HL-60 (cell line): ENCODE measurements at regions not wholly inside any gene's neighbourhood (a gene's known extent, or its start where the extent isn't known, plus 50 kb on each side); places are given as distances from the start of the nearest gene placed in this dataset.

ENCODE experiments used
- GABPA ChIP-seq: IDR thresholded peaks from 2 replicates; pipeline ENCODE4 v1.6.1; 2012; ENCODE audit warnings: low read depth
- POLR2AphosphoS5 ChIP-seq: IDR thresholded peaks from 2 replicates; pipeline ENCODE4 v1.6.1; 2012; ENCODE audit warnings: low read depth
- SPI1 ChIP-seq: IDR thresholded peaks from 2 replicates; pipeline ENCODE4 v1.6.1; 2012; ENCODE audit warnings: low read depth, mild to moderate bottlenecking, borderline replicate concordance
- TF ChIP-seq, protein P1 (sequence below): IDR thresholded peaks from one replicate; pipeline ENCODE4 v1.5.1; 2011; ENCODE audit warnings: low read length, control low read depth, inconsistent platforms; ENCODE audit not compliant: insufficient read depth
- TF ChIP-seq, protein P2 (sequence below): IDR thresholded peaks from 2 replicates; pipeline ENCODE4 v1.6.1; 2012; ENCODE audit warnings: low read depth; ENCODE audit not compliant: insufficient replicate concordance

DNA sequence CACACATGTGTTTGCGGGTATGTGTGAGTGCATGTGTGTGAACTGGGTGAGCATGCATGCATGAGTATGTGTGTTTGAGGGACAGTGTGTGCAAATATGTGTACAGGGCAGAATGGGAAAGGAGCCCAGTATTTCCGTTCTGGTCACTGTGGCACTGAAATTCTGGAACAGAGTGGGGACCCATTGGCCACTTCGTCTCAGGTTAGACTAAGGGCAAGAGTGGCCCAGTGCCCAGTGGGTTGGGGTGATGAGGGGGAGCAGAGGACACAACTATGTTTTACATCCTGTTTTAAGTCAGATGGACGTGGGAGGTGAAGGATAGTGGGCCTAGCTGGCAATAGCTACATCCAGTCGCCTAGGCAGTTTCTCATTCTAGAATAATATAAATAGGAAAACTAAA is 438.5 kb downstream of the DYNC2H1 start:
- TF ChIP-seq, protein P1, sequence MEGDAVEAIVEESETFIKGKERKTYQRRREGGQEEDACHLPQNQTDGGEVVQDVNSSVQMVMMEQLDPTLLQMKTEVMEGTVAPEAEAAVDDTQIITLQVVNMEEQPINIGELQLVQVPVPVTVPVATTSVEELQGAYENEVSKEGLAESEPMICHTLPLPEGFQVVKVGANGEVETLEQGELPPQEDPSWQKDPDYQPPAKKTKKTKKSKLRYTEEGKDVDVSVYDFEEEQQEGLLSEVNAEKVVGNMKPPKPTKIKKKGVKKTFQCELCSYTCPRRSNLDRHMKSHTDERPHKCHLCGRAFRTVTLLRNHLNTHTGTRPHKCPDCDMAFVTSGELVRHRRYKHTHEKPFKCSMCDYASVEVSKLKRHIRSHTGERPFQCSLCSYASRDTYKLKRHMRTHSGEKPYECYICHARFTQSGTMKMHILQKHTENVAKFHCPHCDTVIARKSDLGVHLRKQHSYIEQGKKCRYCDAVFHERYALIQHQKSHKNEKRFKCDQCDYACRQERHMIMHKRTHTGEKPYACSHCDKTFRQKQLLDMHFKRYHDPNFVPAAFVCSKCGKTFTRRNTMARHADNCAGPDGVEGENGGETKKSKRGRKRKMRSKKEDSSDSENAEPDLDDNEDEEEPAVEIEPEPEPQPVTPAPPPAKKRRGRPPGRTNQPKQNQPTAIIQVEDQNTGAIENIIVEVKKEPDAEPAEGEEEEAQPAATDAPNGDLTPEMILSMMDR = no peak
- TF ChIP-seq, protein P2, sequence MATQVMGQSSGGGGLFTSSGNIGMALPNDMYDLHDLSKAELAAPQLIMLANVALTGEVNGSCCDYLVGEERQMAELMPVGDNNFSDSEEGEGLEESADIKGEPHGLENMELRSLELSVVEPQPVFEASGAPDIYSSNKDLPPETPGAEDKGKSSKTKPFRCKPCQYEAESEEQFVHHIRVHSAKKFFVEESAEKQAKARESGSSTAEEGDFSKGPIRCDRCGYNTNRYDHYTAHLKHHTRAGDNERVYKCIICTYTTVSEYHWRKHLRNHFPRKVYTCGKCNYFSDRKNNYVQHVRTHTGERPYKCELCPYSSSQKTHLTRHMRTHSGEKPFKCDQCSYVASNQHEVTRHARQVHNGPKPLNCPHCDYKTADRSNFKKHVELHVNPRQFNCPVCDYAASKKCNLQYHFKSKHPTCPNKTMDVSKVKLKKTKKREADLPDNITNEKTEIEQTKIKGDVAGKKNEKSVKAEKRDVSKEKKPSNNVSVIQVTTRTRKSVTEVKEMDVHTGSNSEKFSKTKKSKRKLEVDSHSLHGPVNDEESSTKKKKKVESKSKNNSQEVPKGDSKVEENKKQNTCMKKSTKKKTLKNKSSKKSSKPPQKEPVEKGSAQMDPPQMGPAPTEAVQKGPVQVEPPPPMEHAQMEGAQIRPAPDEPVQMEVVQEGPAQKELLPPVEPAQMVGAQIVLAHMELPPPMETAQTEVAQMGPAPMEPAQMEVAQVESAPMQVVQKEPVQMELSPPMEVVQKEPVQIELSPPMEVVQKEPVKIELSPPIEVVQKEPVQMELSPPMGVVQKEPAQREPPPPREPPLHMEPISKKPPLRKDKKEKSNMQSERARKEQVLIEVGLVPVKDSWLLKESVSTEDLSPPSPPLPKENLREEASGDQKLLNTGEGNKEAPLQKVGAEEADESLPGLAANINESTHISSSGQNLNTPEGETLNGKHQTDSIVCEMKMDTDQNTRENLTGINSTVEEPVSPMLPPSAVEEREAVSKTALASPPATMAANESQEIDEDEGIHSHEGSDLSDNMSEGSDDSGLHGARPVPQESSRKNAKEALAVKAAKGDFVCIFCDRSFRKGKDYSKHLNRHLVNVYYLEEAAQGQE = no peak
- no peak for TF ChIP-seq POLR2AphosphoS5
- no peak for TF ChIP-seq GABPA
- TF ChIP-seq SPI1 = no peak
